ENCODE measurements at regions not wholly inside any gene's neighbourhood (a gene's known extent, or its start where the extent isn't known, plus 50 kb on each side); places are given as distances from the start of the nearest gene placed in this dataset.

DNA sequence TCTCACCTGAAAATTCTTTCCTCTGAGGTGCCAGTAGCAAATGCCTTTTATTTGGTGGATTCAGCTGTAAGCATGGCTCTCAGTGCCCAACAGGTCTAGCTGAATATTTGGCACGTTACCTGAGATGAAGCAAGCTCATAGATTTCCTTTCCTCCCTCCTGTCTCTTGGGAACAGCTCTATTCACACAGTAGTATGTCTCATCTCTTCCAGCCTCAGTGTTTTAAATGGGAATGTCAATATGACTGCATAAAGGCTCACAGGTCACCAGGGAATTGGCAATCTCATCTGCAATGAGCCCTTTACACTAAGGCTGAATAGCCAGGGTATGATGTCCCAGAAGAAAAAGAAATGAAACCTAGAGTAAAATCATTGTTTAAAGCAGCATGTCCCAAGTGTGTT, 733.5 kb downstream of the NTRK3 start:
- no peak for TF ChIP-seq GATA2 (IDR thresholded peaks at IDR 0.05; ENCODE audit: low read depth, low read length)
- no peak for TF ChIP-seq GATA3 (IDR thresholded peaks at IDR 0.05; ENCODE audit: low read depth, low read length)

Data from SH-SY5Y (cell line).